Astrocyte (in vitro differentiated cells and primary cell): ENCODE measurements at regions not wholly inside any gene's neighbourhood (a gene's known extent, or its start where the extent isn't known, plus 50 kb on each side); places are given as distances from the start of the nearest gene placed in this dataset.

Experiments used
- DNase-seq: peaks from one replicate; pipeline ENCODE4 v3.0.0-alpha.2; 2010; ENCODE audit warnings: low read depth
- FAIRE-seq: peaks from 2 replicates; lab custom pipeline; 2011; peaks lifted over from hg19 to GRCh38; lab: Jason Lieb, UNC
- H2AFZ ChIP-seq: 2 replicates; pipeline ENCODE4 v1.6.0; 2012; ENCODE audit warnings: low read depth, low read length, inconsistent platforms
- H3K27ac ChIP-seq: 2 replicates; pipeline ENCODE4 v1.5.1; 2011; ENCODE audit warnings: low read depth, low read length, inconsistent platforms
- H3K27me3 ChIP-seq: 2 replicates; pipeline ENCODE4 v1.6.0; 2011; ENCODE audit warnings: low read length, inconsistent platforms; ENCODE audit not compliant: insufficient read depth
- H3K36me3 ChIP-seq: 2 replicates; pipeline ENCODE4 v1.5.1; 2011; ENCODE audit warnings: low read length, inconsistent platforms; ENCODE audit not compliant: insufficient read depth
- H3K4me1 ChIP-seq: 2 replicates; pipeline ENCODE4 v1.5.1; 2011; ENCODE audit warnings: low read length, inconsistent platforms; ENCODE audit not compliant: insufficient read depth
- H3K4me2 ChIP-seq: 2 replicates; pipeline ENCODE4 v1.6.0; 2012; ENCODE audit warnings: low read length, inconsistent platforms
- H3K4me3 ChIP-seq: 2 replicates; pipeline ENCODE4 v1.5.1; 2011; ENCODE audit warnings: low read depth, mild to moderate bottlenecking, low read length, inconsistent platforms; ENCODE audit not compliant: insufficient read depth
- H3K79me2 ChIP-seq: 2 replicates; pipeline ENCODE4 v1.6.0; 2012; ENCODE audit warnings: mild to moderate bottlenecking, low read length, inconsistent platforms; ENCODE audit not compliant: insufficient read depth
- H3K9ac ChIP-seq: 2 replicates; pipeline ENCODE4 v1.6.0; 2012; ENCODE audit warnings: mild to moderate bottlenecking, low read length, inconsistent platforms
- H3K9me3 ChIP-seq: 2 replicates; pipeline ENCODE4 v1.5.1; 2012; ENCODE audit warnings: low read depth, mild to moderate bottlenecking, low read length, inconsistent platforms; ENCODE audit not compliant: insufficient read depth
- H4K20me1 ChIP-seq: 2 replicates; pipeline ENCODE4 v1.6.0; 2012; ENCODE audit warnings: low read length, inconsistent platforms; ENCODE audit not compliant: insufficient read depth
- H3K27ac Mint-ChIP-seq: one replicate; pipeline ENCODE4 v1.8.0; 2021; ENCODE audit warnings: mild to moderate bottlenecking, mixed read lengths; ENCODE audit not compliant: unreplicated experiment
- H3K27me3 Mint-ChIP-seq: one replicate; pipeline ENCODE4 v1.8.0; 2021; ENCODE audit warnings: low read depth, mixed read lengths; ENCODE audit not compliant: unreplicated experiment
- H3K36me3 Mint-ChIP-seq: one replicate; pipeline ENCODE4 v1.8.0; 2021; ENCODE audit warnings: low read depth, mixed read lengths; ENCODE audit not compliant: unreplicated experiment
- H3K4me1 Mint-ChIP-seq: one replicate; pipeline ENCODE4 v1.8.0; 2021; ENCODE audit warnings: low read depth, mixed read lengths; ENCODE audit not compliant: unreplicated experiment
- H3K4me3 Mint-ChIP-seq: one replicate; pipeline ENCODE4 v1.8.0; 2021; ENCODE audit warnings: mild to moderate bottlenecking, moderate library complexity, mixed read lengths; ENCODE audit not compliant: unreplicated experiment
- H3K9me3 Mint-ChIP-seq: one replicate; pipeline ENCODE4 v1.8.0; 2021; ENCODE audit warnings: mild to moderate bottlenecking, mixed read lengths; ENCODE audit not compliant: unreplicated experiment
- CTCF ChIP-seq: IDR thresholded peaks from 2 replicates; pipeline ENCODE4 v1.5.1; 2011; ENCODE audit warnings: low read depth, mild to moderate bottlenecking, inconsistent platforms, low read length, moderate library complexity; ENCODE audit not compliant: insufficient read depth
- EZH2 ChIP-seq: IDR thresholded peaks from 2 replicates; pipeline ENCODE4 v1.6.1; 2012; ENCODE audit warnings: mild to moderate bottlenecking, low read length, inconsistent platforms; ENCODE audit not compliant: insufficient read depth

GRCh38 chr18:34461266-34461665 lies 236.6 kb upstream of the NOL4 start:
- Histone ChIP-seq H3K4me3 (no peak overlapping the region), H3K9ac (no peak overlapping the region), H3K9me3 (no peaks in the 10 kb centered on the region), H2AFZ (no peak overlapping the region), H4K20me1 (no peaks in the 10 kb centered on the region), H3K4me1 (no peaks in the 10 kb centered on the region), H3K79me2 (no peaks in the 10 kb centered on the region), H3K36me3 (no peaks in the 10 kb centered on the region), H3K27ac (no peak overlapping the region), H3K4me2 (no peak overlapping the region), H3K27me3 (no peaks in the 10 kb centered on the region)
- no peak overlapping the region for H3K27ac Mint-ChIP-seq
- H3K4me1 Mint-ChIP-seq = no peaks in the 10 kb centered on the region
- no peak for FAIRE-seq
- no peak overlapping the region for H3K4me3 Mint-ChIP-seq
- no peak for DNase-seq
- TF ChIP-seq EZH2 (no peak), CTCF (no peak)
- no peaks in the 10 kb centered on the region for H3K36me3 Mint-ChIP-seq
- peaks cover 2% of the 10 kb centered on the region for H3K9me3 Mint-ChIP-seq
- no peaks in the 10 kb centered on the region for H3K27me3 Mint-ChIP-seq

DNA sequence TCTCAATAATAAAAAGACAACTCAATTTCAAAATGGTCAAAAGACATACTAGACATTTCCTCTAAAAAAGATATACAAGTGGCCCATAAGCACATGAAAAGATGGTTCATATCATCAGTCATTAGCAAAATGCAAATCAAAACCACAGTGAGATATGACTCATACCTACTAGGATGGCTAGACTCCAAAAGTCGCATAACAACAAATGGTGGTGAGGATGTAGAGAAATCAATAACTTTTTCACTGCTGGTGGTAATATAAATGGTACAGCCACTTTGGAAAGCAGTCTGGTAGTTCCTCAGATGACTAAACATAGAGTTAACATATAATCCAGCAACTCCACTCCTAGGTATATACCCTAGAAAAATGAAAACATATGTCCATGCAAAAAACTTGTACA lies 242.3 kb upstream of the NOL4 start:
- Histone ChIP-seq H3K4me2 (no peak overlapping the region), H3K9me3 (no peaks in the 10 kb centered on the region), H3K79me2 (no peaks in the 10 kb centered on the region), H3K4me1 (no peaks in the 10 kb centered on the region), H2AFZ (no peak overlapping the region), H3K36me3 (no peaks in the 10 kb centered on the region), H3K27ac (no peak overlapping the region), H3K27me3 (no peaks in the 10 kb centered on the region), H3K9ac (no peak overlapping the region), H4K20me1 (no peaks in the 10 kb centered on the region), H3K4me3 (no peak overlapping the region)
- Mint-ChIP-seq H3K9me3 (peaks cover 4% of the 10 kb centered on the region), H3K4me1 (no peaks in the 10 kb centered on the region), H3K27ac (no peak overlapping the region), H3K4me3 (no peak overlapping the region), H3K27me3 (no peaks in the 10 kb centered on the region), H3K36me3 (no peaks in the 10 kb centered on the region)
- FAIRE-seq (no peak), DNase-seq (peak; percentile 55)
- TF ChIP-seq EZH2 = no peak
- TF ChIP-seq CTCF = no peak

GRCh38 chr18:34480162-34480700 lies 229.9 kb upstream of the DTNA start:
- FAIRE-seq = no peak
- Histone ChIP-seq H3K27me3 (no peaks in the 10 kb centered on the region), H2AFZ (no peak overlapping the region), H3K4me1 (no peaks in the 10 kb centered on the region), H3K9me3 (no peaks in the 10 kb centered on the region), H3K9ac (no peak overlapping the region), H3K4me2 (no peak overlapping the region), H3K4me3 (no peak overlapping the region), H4K20me1 (no peaks in the 10 kb centered on the region), H3K36me3 (no peaks in the 10 kb centered on the region), H3K79me2 (no peaks in the 10 kb centered on the region), H3K27ac (no peak overlapping the region)
- Mint-ChIP-seq H3K36me3 (no peaks in the 10 kb centered on the region), H3K9me3 (no peaks in the 10 kb centered on the region), H3K27ac (no peak overlapping the region), H3K4me1 (no peaks in the 10 kb centered on the region), H3K4me3 (no peak overlapping the region), H3K27me3 (no peaks in the 10 kb centered on the region)
- DNase-seq = no peak
- TF ChIP-seq CTCF (no peak), EZH2 (no peak)
